Activated T-helper 1 cell treated with anti-CD3 and anti-CD28 coated beads, Interleukin-12 subunit alpha, Interleukin-12 subunit beta, Interleukin-2, Interleukin-4 antibody, amounts not matched to agents 30 ng/mL and 10 ng/mL and 1 ng/mL, durations not matched to agents 14 hours and 24 hours and 36 hours (primary cell): ENCODE measurements at regions not wholly inside any gene's neighbourhood (a gene's known extent, or its start where the extent isn't known, plus 50 kb on each side); places are given as distances from the start of the nearest gene placed in this dataset.

Experiments
- DNase-seq: peaks from one replicate; pipeline ENCODE4 v3.0.0; 2021; ENCODE audit warnings: low spot score
- H3K27ac Mint-ChIP-seq: one replicate; pipeline ENCODE4 v1.8.0; 2021; ENCODE audit warnings: mild to moderate bottlenecking, mixed read lengths
- H3K27me3 Mint-ChIP-seq: one replicate; pipeline ENCODE4 v1.8.0; 2022; ENCODE audit warnings: mild to moderate bottlenecking, moderate library complexity, mixed read lengths; ENCODE audit not compliant: insufficient read depth
- H3K36me3 Mint-ChIP-seq: one replicate; pipeline ENCODE4 v1.8.0; 2021; ENCODE audit warnings: low read depth, mixed read lengths
- H3K4me1 Mint-ChIP-seq: one replicate; pipeline ENCODE4 v1.8.0; 2021; ENCODE audit warnings: low read depth, mixed read lengths
- H3K4me3 Mint-ChIP-seq: one replicate; pipeline ENCODE4 v1.8.0; 2021; ENCODE audit warnings: mild to moderate bottlenecking, moderate library complexity, mixed read lengths
- H3K9me3 Mint-ChIP-seq: one replicate; pipeline ENCODE4 v1.8.0; 2021; ENCODE audit warnings: mixed read lengths
- intact Hi-C: fragments of 100-400 bp; cut with micrococcal nuclease; formaldehyde crosslinking; loops from one replicate; pipeline ENCODE4 v1.15.1; 2024

DNA sequence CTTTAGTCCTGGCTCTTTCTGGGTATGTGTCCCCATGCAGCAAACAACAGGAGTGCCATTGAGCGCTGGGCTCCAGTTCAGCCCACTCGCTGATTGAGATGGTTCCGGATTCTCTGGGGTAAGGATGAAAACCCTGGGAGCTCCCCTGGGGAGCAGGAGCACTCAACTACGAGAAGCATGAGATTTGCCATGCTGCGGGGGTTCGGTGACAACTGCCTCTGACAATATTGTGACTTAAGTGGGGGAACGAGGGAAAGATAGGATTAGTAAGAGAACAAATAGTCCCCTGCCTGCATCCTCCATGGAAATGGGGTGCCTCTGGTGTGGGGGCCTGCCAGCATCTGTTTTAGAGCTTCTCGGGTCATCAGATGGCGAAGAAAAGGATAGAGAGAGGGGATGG lies 123.6 kb upstream of the IPO9 start:
- no peak for DNase-seq
- H3K27me3 Mint-ChIP-seq = peaks cover 8% of the 10 kb centered on the region
- no peaks in the 10 kb centered on the region for H3K36me3 Mint-ChIP-seq
- no peaks in the 10 kb centered on the region for H3K4me1 Mint-ChIP-seq
- no peak overlapping the region for H3K4me3 Mint-ChIP-seq
- no peaks in the 10 kb centered on the region for H3K9me3 Mint-ChIP-seq
- no peak overlapping the region for H3K27ac Mint-ChIP-seq
- intact Hi-C loops = no loop called here

DNA sequence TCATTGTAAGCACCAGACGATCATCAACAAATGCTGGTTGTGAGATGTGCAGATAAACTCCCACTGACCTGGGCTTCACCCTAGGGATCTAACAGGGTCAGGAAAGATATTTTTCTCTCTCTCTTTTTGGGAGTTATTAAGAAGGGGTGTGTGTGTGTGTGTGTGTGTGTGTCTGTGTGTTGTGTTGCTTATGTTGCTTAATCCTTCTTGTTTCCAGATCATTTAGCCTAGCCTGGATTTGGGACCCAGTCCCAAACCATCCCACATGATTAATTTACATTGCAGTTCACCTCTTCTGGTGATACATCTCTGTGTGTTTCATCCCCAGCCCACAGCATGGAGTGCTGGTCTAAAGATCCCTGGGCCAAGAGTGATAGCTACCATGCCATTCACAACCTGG lies 122.8 kb upstream of the IPO9 start:
- H3K4me1 Mint-ChIP-seq = no peaks in the 10 kb centered on the region

DNA sequence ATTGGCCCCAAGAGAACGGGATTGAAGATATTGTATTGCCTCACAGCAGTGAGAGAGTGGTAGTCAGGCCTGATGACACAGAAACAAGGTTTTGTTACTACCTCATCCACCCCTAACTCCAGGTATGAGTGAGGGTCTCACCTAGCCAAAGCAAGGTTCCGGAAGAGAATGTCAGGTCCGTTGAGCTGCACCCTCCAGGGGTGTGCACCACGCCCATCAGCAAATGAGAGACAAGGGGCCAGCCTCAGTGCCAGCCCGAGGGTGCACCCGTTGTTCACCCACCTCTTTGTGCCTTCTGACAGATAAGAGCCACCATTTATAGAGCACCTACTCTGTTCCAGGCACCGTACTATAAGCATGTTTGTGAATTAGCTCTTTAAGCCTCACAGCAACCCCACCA lies 121.9 kb upstream of the IPO9 start:
- Mint-ChIP-seq H3K36me3 (no peaks in the 10 kb centered on the region), H3K4me3 (no peak overlapping the region), H3K27me3 (peaks cover 5% of the 10 kb centered on the region), H3K27ac (no peak overlapping the region), H3K4me1 (no peaks in the 10 kb centered on the region), H3K9me3 (no peaks in the 10 kb centered on the region)
- intact Hi-C loops = no loop called here
- no peak for DNase-seq

More for the DNA sequence above, 122.8 kb upstream of the IPO9 start:
- Mint-ChIP-seq H3K9me3 (no peaks in the 10 kb centered on the region), H3K27me3 (peaks cover 8% of the 10 kb centered on the region), H3K27ac (no peak overlapping the region), H3K4me3 (no peak overlapping the region), H3K36me3 (no peaks in the 10 kb centered on the region)
- no peak for DNase-seq
- intact Hi-C loops = no loop called here

DNA sequence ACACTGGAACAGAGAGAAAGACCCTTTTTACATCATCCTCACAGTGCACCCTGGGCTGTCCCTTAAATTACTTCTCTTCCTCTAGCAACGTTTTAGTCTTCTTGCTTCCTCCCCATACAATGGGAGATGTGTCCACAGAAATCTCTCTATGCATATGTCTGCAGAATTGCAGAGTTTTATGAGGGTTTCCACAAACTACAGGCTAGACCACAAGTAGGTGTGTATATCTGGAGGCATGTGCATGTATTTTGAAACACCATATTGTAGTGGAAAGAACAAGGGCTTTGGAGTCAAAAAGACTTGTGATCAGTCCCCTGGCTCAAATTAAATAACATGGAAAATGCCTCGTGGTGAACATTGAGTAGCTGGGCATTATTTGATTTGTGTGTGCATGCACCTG lies 121.3 kb upstream of the IPO9 start:
- no peak for DNase-seq
- no peak overlapping the region for H3K27ac Mint-ChIP-seq
- H3K36me3 Mint-ChIP-seq = no peaks in the 10 kb centered on the region
- H3K9me3 Mint-ChIP-seq = no peaks in the 10 kb centered on the region
- peaks cover 5% of the 10 kb centered on the region for H3K27me3 Mint-ChIP-seq
- H3K4me3 Mint-ChIP-seq = no peak overlapping the region
- intact Hi-C loops = no loop called here
- H3K4me1 Mint-ChIP-seq = no peaks in the 10 kb centered on the region

GRCh38 chr1:201708085-201708512 lies 120.9 kb upstream of the IPO9 start:
- Mint-ChIP-seq H3K36me3 (no peaks in the 10 kb centered on the region), H3K9me3 (no peaks in the 10 kb centered on the region), H3K4me3 (no peak overlapping the region), H3K4me1 (no peaks in the 10 kb centered on the region), H3K27ac (no peak overlapping the region), H3K27me3 (peaks cover 5% of the 10 kb centered on the region)
- intact Hi-C loops = no loop called here
- no peak for DNase-seq

DNA sequence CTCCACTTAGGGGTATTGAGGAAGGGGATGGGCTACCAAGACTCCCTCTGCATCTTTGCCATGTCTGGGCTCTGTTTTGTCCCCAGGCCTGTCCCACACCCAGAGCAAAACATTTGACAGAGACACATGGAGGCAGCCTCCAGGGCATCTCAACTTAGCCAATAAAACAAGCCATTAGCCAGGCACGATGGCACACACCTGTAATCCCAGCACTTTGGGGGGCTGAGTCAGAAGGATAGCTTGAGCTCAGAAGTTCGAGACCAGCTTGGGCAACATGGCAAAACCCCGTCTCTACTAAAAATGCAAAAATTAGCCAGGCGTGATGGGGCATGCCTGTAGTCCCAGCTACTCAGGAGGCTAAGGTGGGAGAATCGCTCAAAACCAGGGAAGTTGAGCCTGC lies 120.3 kb upstream of the IPO9 start:
- DNase-seq = no peak
- Mint-ChIP-seq H3K36me3 (no peaks in the 10 kb centered on the region), H3K9me3 (no peaks in the 10 kb centered on the region), H3K27ac (no peak overlapping the region), H3K4me3 (no peak overlapping the region), H3K27me3 (peaks cover 5% of the 10 kb centered on the region), H3K4me1 (no peaks in the 10 kb centered on the region)
- intact Hi-C loops = loop anchor here (1.0 kb wide), 1 partner anchor 85 kb away; no protein-coding TSS in a partner anchor

DNA sequence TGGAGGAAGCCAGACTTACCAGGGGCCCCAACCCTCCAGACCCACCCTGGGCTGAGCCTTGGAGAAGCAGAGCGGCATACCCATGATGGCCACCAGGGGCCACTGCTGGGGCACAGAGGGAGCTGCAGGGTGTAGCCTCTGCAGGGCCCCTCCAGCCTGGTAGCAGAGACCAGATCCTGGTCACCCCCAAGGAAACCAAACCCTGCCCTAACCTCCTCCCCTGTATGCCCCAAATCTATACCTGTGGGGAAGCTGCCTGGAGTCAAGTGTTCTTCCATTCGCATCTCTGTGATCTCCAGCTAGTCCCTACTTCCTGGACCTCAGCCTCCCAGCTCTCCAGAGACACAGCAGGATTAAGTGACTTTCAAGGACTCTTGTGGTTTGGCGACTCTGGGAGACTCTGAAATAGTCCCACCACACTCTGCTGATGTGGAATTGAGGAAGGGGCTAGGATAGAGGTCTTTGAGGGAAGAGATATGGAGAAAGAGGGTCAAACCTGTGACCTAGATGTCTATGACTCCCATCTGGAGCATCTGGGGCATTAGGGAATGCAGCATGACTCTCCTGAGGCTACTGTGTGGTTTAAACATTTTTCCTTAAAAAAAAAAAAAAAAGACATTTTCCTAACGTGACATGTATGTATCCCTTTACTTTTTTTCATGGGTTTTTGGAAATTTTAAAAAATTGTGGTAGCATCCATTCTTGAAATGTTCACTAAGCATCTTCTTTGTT lies 119.2 kb upstream of the IPO9 start:
- Mint-ChIP-seq H3K4me3 (no peak overlapping the region), H3K27ac (no peak overlapping the region), H3K9me3 (no peaks in the 10 kb centered on the region), H3K4me1 (no peaks in the 10 kb centered on the region), H3K36me3 (no peaks in the 10 kb centered on the region), H3K27me3 (peaks cover 5% of the 10 kb centered on the region)
- peak; percentile 30 for DNase-seq
- intact Hi-C loops = loop anchor here (1.0 kb wide), 1 partner anchor 84 kb away; no protein-coding TSS in a partner anchor

DNA sequence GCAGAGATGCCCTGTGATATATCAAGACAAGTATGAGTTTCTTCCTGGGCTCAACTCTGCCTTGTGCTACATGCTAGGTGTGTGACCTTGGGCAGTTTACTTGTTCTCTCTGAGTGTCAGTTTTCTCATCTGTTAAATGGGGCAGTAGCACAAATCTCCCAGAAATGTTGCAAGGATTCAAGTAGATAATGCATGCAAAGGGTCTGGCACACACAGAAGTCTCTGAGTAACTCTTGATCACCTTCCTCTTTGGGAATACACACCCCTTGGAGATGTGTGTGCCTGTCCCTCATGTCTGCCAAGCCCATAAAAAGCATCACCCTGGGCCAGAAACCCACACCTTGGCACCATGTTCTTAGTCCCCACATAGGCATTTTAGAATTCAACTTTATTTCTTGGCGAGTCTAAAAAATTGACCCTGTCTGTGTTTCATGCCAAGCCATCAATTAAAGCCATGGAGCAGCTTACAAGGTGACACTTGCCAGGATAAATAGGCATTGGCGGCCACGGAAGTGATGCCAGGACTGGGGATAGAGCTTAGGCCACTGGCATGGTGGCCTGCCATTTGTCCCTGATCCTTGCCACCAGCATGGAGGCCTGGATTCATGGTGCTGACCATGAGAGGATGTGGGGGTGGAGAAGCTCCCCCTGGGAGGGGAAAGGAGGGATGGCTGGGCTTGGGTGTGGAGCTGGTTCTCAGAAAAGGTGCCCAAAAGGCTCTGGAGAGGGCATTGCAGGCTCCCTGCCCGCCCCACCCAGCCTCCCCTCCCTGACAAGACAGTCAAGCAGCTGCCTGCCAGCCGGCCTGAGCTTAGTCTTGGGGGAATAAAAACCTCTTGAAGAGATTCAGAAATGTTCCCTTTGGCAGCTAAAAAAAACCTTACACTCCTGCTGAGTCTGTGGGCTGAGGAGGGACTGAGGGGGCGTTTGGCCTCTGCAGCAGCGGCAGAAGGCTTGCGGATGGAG lies 118.0 kb upstream of the IPO9 start:
- intact Hi-C loops = no loop called here

DNA sequence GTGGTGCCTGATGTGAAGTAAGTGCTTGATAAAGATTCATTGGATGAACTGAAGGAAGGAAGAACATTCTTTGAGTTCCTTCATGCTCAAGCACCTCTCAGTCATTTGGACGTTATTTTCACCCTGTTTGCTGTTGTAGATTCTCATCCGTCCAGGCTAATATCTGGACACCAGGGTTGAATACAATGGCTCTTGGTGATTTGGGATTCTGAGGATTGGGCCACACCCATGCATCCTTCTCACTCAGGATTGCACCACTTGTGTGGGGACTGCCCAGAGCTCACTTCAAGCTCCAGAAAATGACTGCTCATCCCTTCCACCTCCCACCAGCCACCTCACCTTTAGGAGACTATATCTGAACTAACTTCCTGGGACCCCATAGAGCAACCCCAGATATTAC lies 117.1 kb upstream of the IPO9 start:
- no peak for DNase-seq
- intact Hi-C loops = no loop called here
- Mint-ChIP-seq H3K4me3 (no peak overlapping the region), H3K27ac (no peak overlapping the region), H3K9me3 (no peaks in the 10 kb centered on the region), H3K36me3 (no peaks in the 10 kb centered on the region), H3K27me3 (peaks cover 2% of the 10 kb centered on the region), H3K4me1 (no peaks in the 10 kb centered on the region)

More for the DNA sequence above, 118.0 kb upstream of the IPO9 start:
- no peaks in the 10 kb centered on the region for H3K36me3 Mint-ChIP-seq
- H3K4me1 Mint-ChIP-seq = no peaks in the 10 kb centered on the region
- H3K9me3 Mint-ChIP-seq = no peaks in the 10 kb centered on the region
- no peak overlapping the region for H3K27ac Mint-ChIP-seq
- DNase-seq = no peak
- no peak overlapping the region for H3K4me3 Mint-ChIP-seq
- H3K27me3 Mint-ChIP-seq = peaks cover 2% of the 10 kb centered on the region

DNA sequence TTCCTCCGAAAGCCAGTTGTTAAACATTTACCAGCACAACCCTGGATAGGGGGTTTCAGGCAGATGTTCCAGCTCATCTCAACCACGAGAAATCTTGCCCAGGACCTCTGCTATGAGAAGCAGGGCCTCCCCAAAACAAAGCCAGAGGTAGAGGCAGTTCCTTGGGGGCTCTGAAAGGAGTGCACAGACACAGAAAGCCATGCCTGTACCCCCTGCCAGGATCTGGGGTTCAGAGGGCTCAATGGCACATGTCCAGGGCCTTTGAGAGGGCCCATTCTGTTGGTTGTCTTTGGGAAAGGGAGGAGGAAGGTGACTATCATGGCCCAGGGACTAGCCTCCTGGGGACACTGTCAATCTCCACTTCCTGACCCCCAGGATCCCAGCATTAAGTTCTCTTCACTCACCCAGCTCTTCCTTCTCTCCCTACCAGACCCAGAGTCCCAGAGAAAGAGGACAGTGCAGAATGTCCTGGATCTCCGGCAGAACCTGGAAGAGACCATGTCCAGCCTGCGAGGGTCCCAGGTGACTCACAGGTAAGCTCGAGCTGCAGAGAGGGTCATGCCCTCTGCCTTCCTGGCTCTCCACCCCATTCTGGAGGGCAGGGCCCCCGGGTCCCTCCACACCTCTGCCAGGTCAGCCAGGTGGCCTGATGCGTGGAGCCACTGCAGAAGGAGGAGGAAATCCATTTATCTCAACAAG lies 116.4 kb upstream of the IPO9 start:
- Mint-ChIP-seq H3K36me3 (no peaks in the 10 kb centered on the region), H3K9me3 (no peaks in the 10 kb centered on the region), H3K27ac (no peak overlapping the region), H3K4me1 (no peaks in the 10 kb centered on the region), H3K4me3 (no peak overlapping the region), H3K27me3 (peaks cover under 1% of the 10 kb centered on the region)
- DNase-seq = no peak
- intact Hi-C loops = no loop called here

DNA sequence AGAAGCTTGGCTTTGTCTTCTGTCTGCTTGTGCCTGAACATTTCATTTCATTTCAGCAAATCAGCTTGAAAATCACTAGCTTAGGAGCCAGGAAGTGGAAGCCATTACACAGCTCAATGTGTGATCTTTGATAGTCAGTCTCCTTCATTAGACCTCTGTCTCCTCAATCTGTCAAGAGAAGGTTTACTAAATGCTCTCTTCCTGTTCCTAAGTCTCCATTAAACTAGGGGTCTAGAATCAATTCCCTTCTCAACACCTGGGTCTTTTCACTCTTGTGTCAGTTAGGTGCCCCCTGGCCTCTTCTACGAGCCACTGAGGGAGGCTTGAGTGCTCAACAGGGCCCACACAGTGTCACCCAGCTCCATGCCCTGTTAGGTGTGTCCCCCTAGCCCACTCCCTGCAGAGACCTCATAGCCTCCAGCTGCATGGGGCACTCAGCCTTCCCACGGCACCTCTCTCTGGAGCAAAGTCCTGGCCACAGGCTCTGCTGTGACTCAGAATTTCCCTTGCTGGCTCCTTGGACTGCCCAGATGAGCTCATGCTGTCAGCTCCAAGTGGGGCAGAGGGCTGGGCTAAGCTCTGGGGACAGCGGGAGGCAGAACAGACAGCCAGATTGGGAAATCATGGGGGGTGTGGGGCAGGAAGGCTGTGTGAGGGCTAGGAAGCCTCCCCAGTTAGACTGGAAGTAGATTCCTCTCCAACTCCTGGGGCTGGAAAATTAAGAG lies 115.7 kb upstream of the IPO9 start:
- intact Hi-C loops = no loop called here
- Mint-ChIP-seq H3K27me3 (no peaks in the 10 kb centered on the region), H3K9me3 (no peaks in the 10 kb centered on the region), H3K4me3 (no peak overlapping the region), H3K27ac (no peak overlapping the region), H3K36me3 (no peaks in the 10 kb centered on the region), H3K4me1 (no peaks in the 10 kb centered on the region)
- no peak for DNase-seq

- Mint-ChIP-seq H3K4me3 (no peak overlapping the region), H3K27me3 (no peaks in the 10 kb centered on the region), H3K4me1 (no peaks in the 10 kb centered on the region), H3K36me3 (no peaks in the 10 kb centered on the region), H3K27ac (no peak overlapping the region), H3K9me3 (no peaks in the 10 kb centered on the region)
- no peak for DNase-seq
- intact Hi-C loops = no loop called here
Measured at GRCh38 chr1:201714542-201715329, 114.2 kb upstream of the IPO9 start.
